Activated CD8-positive, alpha-beta memory T cell treated with anti-CD3 and anti-CD28 coated beads, Interleukin-2, amount 50 U/mL, for 4 hours (primary cell): ENCODE measurements at regions not wholly inside any gene's neighbourhood (a gene's known extent, or its start where the extent isn't known, plus 50 kb on each side); places are given as distances from the start of the nearest gene placed in this dataset.

ENCODE experiments used
- DNase-seq: peaks from one replicate; pipeline ENCODE4 v3.0.0-alpha.2; 2020

GRCh38 chr19:23855676-23856075, 59.0 kb upstream of the ZNF726 start:
- DNase-seq = no peak

GRCh38 chr19:23851966-23852365, 62.7 kb upstream of the ZNF726 start:
- DNase-seq = no peak

GRCh38 chr19:23832717-23833327, 74.1 kb upstream of the ZNF681 start:
- no peak for DNase-seq

GRCh38 chr19:23823952-23824389, 65.3 kb upstream of the ZNF681 start:
- no peak for DNase-seq

GRCh38 chr19:23822735-23823134, 64.0 kb upstream of the ZNF681 start:
- no peak for DNase-seq

GRCh38 chr19:23817519-23817918, 58.8 kb upstream of the ZNF681 start:
- DNase-seq = peak; percentile 39

- DNase-seq = no peak
Observed at GRCh38 chr19:23810496-23810895, 51.8 kb upstream of the ZNF681 start.
